ENCODE measurements at regions not wholly inside any gene's neighbourhood (a gene's known extent, or its start where the extent isn't known, plus 50 kb on each side); places are given as distances from the start of the nearest gene placed in this dataset.

DNA sequence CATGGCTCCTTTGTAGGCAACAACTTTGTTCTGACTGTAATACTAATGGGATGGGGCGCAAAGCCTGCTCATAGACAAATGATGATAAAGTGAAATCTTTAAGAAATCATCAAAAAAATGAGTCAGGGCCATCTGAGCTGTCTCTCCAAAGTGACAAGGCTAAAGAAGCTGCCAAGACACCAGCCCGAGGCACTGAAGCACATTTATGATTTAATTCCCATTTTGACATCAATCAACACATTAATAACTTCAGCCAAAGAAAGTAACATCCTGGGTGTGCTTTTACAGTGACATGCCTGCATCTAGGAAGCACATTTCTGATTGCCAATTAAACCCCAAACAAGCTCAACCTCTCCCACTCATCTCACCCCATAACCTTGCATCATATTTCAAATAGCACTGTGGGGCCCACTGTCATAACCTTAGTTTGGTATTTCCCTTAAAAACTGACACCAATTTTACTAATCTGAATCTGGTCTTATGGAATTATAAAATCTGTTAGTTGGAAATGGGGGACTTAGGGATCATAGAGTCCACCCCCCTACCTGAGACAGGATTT, 676.6 kb downstream of the TOX3 start:
- Mint-ChIP-seq H3K27me3 (ENCODE audit: low read depth, poor library complexity) (no peaks in the 10 kb centered on the region), H3K4me1 (peaks cover 66% of the 10 kb centered on the region), H3K36me3 (ENCODE audit: low read depth) (peaks cover 9% of the 10 kb centered on the region), H3K4me3 (no peak overlapping the region), H3K9me3 (peaks cover 19% of the 10 kb centered on the region), H3K27ac (no peak overlapping the region)
- no peak for DNase-seq
- TF ChIP-seq, protein P1, sequence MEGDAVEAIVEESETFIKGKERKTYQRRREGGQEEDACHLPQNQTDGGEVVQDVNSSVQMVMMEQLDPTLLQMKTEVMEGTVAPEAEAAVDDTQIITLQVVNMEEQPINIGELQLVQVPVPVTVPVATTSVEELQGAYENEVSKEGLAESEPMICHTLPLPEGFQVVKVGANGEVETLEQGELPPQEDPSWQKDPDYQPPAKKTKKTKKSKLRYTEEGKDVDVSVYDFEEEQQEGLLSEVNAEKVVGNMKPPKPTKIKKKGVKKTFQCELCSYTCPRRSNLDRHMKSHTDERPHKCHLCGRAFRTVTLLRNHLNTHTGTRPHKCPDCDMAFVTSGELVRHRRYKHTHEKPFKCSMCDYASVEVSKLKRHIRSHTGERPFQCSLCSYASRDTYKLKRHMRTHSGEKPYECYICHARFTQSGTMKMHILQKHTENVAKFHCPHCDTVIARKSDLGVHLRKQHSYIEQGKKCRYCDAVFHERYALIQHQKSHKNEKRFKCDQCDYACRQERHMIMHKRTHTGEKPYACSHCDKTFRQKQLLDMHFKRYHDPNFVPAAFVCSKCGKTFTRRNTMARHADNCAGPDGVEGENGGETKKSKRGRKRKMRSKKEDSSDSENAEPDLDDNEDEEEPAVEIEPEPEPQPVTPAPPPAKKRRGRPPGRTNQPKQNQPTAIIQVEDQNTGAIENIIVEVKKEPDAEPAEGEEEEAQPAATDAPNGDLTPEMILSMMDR (IDR thresholded peaks at IDR 0.05), result no peak

DNA sequence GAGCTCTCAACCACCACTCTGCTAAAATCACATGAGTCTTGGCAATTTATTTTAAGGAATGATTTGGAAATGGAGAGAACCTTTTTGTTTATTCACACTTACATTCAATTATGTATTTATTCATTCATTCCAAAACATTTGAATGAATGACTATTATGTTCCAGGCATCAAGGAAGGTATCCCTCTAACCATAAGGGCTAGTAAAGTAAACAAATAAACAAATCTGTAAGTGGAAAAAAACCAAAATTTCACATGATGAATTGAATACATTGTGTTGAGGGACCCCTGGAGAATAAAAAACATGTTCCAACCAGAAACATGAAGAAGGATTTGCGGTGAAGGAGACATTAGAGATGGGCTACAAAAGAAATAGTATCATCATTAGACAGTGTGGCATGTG, 677.8 kb downstream of the TOX3 start:
- Mint-ChIP-seq H3K4me3 (no peak overlapping the region), H3K27me3 (ENCODE audit: low read depth, poor library complexity) (no peaks in the 10 kb centered on the region), H3K27ac (no peak overlapping the region), H3K9me3 (peaks cover 18% of the 10 kb centered on the region), H3K36me3 (ENCODE audit: low read depth) (peaks cover 7% of the 10 kb centered on the region), H3K4me1 (peaks cover 68% of the 10 kb centered on the region)
- TF ChIP-seq, protein P1 (IDR thresholded peaks at IDR 0.05), result no peak
- no peak for DNase-seq

DNA sequence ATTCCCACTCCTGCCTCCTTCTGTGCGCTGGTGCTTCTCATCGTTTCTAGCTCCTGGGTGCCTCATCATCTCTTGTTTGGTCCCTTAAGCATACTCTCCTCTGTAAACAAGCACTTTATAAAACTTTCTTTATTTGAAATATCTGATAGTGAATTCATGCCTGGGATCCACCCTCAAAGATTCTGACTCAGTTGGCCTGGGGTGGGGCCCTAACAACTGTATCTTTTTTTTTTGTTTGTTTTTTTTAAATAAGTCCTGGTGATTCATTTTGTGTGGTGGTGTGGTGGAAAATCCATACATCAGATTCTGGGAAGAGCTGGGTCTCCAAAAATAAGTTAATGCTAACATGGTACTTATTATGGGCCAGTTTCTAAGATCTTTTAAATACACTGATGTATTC, 678.3 kb downstream of the TOX3 start:
- H3K36me3 Mint-ChIP-seq (ENCODE audit: low read depth), result peaks cover 2% of the 10 kb centered on the region
- H3K9me3 Mint-ChIP-seq, result peaks cover 12% of the 10 kb centered on the region
- H3K27me3 Mint-ChIP-seq (ENCODE audit: low read depth, poor library complexity), result no peaks in the 10 kb centered on the region
- no peak overlapping the region for H3K4me3 Mint-ChIP-seq
- TF ChIP-seq, protein P1 (IDR thresholded peaks at IDR 0.05), result no peak
- DNase-seq, result no peak
- H3K27ac Mint-ChIP-seq, result no peak overlapping the region
- H3K4me1 Mint-ChIP-seq, result peaks cover 68% of the 10 kb centered on the region

DNA sequence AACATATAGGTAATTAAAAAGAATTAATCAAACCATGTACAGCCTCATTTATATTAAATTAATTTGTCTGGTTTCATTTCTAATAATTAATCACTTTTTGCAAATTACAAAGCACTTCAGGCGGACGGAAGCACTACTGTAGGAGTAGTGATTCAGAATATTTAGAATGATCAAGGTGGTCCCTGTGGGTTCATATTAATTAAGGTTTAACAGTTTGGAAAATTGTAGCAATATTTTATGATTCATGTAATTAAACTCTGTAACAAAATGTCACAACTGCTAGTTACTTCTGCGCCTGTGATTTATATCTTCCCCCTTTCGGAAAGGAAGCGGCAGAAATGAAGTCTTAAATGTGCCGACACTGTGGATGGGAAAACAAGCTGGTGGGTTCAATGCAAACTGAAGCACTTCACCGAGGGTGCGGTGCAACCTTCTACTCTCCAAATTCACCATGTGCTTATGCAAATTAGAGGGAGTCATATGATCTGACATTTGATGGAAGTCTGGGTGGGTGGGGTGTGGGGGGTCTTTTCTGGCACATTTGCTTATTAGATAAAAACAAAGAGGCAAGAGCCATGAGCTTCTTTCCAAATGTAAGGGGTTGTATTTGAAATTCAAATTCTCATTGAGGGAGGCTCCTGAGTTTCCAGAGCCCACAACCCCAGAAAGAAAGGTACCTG, 679.4 kb downstream of the TOX3 start:
- no peak overlapping the region for H3K27ac Mint-ChIP-seq
- no peak for DNase-seq
- H3K36me3 Mint-ChIP-seq (ENCODE audit: low read depth), result no peaks in the 10 kb centered on the region

DNA sequence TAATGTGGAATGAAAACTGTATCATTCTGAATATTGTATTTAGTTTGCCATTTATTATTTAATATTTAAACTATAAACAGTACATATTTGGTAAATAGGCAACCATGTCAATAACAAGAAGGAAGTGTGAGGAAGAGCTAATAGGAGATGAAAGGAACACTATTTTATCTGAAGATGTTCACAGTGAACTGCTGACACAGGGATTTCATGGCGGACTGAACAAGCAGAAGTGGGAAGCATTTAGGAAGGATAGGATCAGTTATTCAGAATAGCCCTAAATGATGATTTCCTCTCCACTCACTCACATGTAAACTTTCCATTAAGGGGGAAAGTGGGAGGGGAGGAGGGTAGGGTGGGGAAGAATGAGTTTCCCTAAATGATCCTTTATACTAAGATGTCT, 682.4 kb downstream of the TOX3 start:
- H3K36me3 Mint-ChIP-seq (ENCODE audit: low read depth), result no peaks in the 10 kb centered on the region
- DNase-seq, result no peak
- H3K27ac Mint-ChIP-seq, result no peak overlapping the region
- TF ChIP-seq, protein P1 (IDR thresholded peaks at IDR 0.05), result no peak
- H3K4me1 Mint-ChIP-seq, result peaks cover 51% of the 10 kb centered on the region
- no peaks in the 10 kb centered on the region for H3K9me3 Mint-ChIP-seq
- H3K4me3 Mint-ChIP-seq, result no peak overlapping the region
- no peaks in the 10 kb centered on the region for H3K27me3 Mint-ChIP-seq (ENCODE audit: low read depth, poor library complexity)

More for the DNA sequence above, 679.4 kb downstream of the TOX3 start:
- Mint-ChIP-seq H3K4me3 (no peak overlapping the region), H3K9me3 (peaks cover 2% of the 10 kb centered on the region), H3K4me1 (peaks cover 74% of the 10 kb centered on the region), H3K27me3 (ENCODE audit: low read depth, poor library complexity) (no peaks in the 10 kb centered on the region)
- TF ChIP-seq, protein P1 (IDR thresholded peaks at IDR 0.05), result no peak
